Body of pancreas (tissue), 4 donors: ENCODE measurements at regions not wholly inside any gene's neighbourhood (a gene's known extent, or its start where the extent isn't known, plus 50 kb on each side); places are given as distances from the start of the nearest gene placed in this dataset.

Experiments
- CTCF ChIP-seq, 7 experiments: fragments of 450-650 bp in 4 of 7; fragments of 200-600 bp in 3 of 7; sonication (generic) in 3 of 7; IDR thresholded peaks; one replicate each; pipeline ENCODE4 v1.5.1; 2016 to 2019; ENCODE audit warnings: antibody characterized with exemption in 7 of 7
- POLR2A ChIP-seq, 3 donors: fragments of 450-650 bp; IDR thresholded peaks; one replicate each; pipeline ENCODE4 v1.6.1; 2016; ENCODE audit warnings: antibody characterized with exemption in 3 of 3, mild to moderate bottlenecking in 2 of 3

DNA sequence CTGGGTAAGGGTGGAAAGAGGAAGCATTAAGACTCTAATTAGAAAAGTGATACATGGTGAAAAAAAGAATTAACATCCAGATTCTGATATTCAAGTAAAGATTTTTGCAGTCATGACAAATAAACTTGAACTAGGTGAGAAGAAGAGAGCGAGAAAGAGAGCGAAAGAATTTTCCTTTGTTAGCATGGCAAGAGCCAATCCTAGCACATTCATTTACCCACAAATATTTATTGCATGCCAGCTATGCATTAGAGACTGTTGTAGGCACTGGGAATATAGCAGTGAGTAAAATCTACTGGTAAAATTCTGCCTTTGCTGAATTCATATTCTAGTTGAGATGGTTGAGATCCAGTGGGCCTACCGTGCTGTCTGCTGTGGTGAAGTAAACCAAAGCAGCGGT is 177.9 kb upstream of the DPH6 start:
- TF ChIP-seq CTCF (IDR thresholded peaks at IDR 0.05) (no peak), POLR2A (IDR thresholded peaks at IDR 0.05) (no peak)
